ENCODE measurements at regions not wholly inside any gene's neighbourhood (a gene's known extent, or its start where the extent isn't known, plus 50 kb on each side); places are given as distances from the start of the nearest gene placed in this dataset.

DNA sequence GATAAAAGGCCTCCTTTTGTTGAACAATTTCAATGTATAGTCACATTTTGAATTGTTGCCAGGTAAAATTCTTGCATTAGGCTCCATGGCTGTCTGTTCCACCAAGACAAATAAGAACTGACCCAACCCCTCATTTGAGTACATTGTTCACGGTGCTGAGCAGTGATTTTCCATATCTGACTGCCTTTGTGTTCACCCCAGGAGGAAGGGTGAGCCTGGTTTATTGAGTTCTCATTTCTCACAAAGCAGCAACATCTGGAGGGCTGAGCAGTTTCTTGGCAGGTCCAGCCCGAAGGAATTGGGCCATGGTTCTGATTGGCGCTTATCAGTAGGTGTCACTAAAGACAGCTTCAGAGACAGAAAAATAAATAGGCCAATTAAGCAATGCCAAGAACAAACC is 149.1 kb downstream of the BMP4 start:
- no peak for DNase-seq (ENCODE audit: low read depth)

DNA sequence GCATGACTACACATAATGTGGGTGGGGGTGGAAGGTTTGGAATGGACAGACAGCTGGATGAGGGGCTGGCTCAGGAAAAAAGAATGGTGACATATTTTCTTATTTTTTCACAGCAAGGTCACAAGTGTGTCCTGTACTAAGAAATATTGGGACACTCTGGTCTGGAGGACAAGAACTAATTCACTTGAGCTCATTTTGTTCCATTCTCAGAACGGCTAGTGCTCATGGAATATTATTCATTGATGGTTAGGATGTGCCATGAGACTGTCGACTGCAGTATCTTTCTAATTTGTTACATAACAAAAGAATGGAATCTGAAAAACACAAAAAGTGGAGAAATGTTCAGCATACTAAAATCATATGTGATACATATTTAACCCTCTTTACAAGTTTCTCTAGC is 149.5 kb downstream of the BMP4 start:
- DNase-seq (ENCODE audit: low read depth) = no peak

DNA sequence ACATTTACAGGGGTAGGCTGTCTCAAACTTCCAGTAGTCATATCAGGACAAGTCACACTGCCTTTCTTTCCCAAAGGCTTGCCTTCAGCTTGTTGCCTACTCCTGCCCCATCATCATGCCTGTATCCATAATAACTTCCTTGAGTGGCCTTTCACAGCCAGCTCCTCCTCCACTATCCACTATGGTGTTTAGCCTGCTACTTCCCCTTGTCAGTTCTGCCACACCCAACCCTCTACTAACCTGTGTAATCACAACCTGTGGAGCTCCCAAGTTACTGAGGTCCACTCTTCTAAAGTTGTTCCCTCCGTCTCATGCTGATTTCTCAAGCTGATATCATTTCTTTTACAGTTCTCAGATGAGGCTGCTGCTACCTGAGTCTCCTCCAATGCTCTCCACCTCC is 159.9 kb downstream of the BMP4 start:
- no peak for DNase-seq (ENCODE audit: low read depth)

DNA sequence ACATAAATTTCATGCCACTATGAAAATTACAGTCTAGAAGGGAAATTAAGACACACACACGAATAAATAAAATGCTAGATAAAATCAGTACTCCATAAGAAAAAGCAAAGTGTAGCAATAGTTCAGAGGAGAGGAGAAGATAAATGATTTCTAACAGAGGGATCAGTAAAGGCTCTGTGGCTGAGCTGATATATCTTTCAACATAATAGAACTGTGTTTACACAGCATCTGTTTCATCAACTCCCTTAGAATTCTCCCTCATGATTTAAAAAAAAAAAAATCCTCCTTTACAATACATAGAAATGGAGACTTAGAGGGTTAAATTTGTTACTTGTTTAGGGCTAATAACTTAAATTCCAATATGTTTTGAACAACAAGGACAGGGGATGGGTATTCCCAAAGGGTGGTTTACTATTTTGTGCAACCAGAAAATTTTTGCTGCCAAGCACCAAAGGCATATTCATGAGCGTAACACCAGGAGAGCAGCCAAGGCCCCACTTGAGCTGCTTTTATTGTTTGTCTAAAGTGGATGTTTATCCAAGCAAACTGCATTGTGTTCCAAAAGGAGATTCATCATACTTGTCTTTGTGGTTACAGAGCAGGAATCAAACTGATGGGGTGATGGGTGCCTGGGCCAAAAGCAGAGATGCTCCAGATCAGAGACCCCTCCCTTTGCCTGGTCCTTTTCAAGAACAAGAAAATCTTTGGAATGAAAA is 162.7 kb downstream of the BMP4 start:
- DNase-seq (ENCODE audit: low read depth) = peak; percentile 74

DNA sequence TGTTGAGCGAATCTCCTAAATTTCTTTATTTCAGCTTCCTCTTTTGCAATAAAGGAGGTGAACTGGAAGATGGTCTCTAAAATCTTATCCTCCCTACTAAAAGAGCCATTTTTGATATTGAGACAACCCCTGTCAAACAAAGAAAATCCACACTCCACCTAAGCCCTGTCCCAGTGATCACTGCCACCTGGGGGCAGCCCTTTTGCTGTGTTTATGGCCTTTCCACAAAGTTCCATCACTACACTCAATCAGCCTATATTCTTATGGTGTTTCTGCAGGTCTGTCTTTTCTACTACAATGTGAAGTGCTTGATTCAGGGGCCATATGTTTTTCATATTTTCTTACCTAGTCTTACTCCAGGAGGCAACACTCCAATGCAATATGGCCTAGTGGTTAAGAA is 163.7 kb downstream of the BMP4 start:
- DNase-seq (ENCODE audit: low read depth) = no peak

DNA sequence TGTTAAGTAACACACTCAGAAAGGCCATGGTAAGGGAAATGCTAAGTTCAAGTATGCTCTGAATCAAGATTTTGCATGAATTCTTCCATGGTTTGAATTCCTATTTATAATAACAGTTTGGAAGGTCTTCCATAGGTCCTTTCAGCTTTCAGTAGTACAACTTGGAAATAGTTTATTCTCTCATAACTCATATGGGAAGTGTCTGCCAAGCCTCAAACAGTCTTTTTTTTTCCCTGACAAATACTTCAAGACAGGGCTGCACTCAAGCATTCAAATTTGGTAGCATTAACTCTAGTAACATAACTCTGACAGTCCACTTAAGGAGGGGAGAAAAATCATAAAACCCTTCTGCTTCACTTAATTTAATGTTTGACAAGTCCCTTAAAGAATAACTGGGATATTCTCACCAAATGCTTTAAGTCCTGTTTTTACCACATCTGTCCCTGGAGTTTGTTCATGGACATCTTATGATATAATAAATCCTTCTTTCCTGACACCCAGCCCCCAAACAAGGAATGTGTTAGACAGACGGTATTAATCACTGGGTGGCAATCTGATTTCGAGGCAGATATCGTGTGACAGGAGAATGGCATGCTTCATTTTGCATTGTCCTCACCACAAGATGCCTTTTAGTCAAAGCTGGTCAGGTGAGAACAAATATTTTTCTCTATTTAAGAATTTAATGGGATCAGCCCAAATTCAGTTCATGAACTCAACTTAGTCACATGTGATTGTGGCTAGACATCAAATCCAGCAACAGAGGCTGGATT is 165.7 kb downstream of the BMP4 start:
- DNase-seq (ENCODE audit: low read depth) = no peak

DNA sequence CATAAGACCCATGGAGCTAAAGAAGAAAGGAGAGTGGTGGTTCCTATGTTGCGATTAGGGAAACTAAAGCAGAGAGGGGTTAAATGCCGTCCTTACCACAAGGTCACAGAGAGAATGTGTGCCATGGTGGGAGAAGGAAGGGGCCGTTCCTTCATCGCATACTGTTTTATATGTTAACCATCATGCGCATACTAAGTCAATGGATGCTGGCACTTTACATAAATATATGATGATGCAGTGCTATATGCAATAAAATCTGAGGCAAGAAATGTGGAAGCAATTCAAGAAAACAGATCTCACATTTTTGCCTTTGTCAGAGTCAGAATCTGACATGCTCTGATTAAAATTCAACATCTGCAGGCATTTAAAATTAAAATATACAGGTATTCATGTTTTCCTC is 168.1 kb downstream of the BMP4 start:
- no peak for DNase-seq (ENCODE audit: low read depth)

DNA sequence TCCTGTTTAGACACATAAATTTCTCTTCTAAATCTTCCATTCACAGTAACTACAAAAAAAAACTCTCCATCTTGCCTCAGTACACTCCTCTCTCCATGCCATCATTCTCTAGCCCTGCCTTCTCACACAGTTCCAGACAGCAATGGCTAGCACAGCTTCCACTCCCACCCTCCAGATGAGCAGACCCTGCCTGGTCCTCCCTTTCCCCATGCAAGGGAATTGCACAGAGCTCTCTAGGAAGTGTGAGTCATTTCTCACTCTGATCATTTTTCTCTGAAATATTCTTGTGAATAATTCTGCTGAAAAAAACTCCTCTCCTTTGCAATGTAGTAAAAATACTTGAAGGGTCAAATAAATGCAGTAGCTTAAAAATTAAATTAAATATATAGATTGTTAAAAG is 170.6 kb downstream of the BMP4 start:
- DNase-seq (ENCODE audit: low read depth) = no peak

DNA sequence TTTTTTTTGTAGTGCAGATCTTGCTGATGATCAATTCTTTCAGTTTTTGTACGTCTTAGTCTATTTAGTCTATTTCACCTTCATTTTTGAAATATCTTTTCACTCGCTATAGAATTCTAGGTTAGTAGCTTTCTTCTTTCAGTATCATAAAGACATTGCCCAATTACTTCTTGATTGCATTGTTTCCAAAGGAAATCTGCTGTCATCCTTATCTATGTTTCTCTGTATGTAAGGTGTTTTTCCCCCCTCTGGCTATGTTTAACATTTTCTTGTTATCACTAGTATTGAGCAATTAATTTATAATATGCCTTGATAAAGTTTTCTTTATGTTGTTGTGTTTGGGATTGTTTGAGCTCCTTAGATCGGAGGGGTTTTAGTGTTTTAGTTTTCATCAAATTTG is 171.9 kb downstream of the BMP4 start:
- no peak for DNase-seq (ENCODE audit: low read depth)

DNA sequence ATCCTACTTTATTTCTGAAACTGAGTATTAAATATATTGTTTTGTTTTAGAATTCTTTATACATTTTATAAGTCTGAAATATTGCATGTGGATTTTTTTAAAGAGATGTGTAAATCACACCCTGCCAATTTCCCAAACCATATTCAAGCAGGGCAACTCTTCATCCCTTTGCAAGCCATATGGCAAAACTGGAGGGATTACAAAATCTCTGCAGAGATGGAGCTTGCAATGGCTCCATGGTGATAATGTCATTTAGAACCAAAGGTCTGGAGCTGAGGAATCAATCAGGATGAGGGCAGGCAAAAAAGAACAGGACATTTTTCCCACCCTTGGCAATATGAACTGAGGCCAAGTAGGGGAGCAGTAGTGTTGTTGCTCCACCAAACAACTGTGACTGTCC is 173.4 kb downstream of the BMP4 start:
- DNase-seq (ENCODE audit: low read depth) = no peak

DNA sequence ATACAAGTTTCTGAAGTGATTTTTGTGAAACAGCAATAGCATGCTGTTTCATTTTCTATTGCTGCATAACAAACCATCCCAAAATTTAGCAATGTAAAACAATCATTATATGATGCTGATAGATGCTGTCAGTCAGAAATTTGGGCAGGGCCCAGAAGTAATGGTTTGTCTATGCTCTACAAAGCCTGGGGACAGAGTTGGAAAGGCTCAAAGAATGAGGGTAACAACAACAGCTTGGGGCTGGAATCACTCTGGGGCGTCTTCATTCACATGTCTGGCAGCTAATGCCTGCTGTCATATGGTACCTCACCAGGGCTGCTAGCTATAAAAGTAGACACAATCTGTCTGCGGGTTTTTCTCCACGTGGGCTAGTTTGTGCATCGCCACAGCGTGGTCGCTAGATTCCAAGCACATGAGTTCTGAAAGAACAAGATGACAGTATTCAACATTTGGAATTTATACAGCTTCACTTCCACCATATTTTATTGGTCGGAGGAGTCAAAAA is 176.5 kb downstream of the BMP4 start:
- DNase-seq (ENCODE audit: low read depth) = no peak

DNA sequence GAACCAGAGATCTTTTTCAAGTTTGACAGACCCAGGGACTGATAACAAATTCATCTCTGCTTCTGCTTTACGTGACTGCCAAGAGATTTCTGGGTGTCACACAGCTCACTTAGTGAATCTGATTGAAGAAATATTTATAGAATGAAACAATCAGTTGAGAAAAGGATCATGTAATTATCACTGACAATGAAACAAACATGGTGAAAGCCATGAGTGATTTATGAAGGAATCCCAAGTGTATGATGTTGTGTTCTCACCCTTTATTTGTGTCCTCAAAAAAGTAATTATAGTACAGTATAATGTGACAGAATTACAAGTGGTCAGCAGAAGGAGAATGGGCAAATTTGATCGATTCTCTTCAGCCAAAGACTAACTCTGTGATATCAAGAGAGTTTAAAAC is 177.3 kb downstream of the BMP4 start:
- DNase-seq (ENCODE audit: low read depth) = no peak

DNA sequence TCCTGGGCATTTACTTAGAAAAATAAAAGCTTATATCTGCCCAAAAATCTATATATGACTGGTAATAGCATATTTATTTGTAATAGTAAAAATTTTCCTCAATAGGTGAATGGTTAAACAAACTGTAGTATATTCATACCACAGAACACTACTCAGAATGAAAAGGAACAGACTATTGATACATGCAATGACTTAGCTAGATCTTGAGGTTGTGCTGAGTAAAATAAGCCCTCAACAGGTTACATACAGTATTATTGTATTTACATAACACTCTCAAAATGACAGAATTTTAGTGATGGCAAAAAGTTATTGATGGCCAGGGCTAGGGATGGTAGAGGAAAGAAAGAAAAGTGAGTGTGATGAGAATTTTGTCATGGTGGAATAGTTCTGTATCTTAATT is 178.4 kb downstream of the BMP4 start:
- no peak for DNase-seq (ENCODE audit: low read depth)

DNA sequence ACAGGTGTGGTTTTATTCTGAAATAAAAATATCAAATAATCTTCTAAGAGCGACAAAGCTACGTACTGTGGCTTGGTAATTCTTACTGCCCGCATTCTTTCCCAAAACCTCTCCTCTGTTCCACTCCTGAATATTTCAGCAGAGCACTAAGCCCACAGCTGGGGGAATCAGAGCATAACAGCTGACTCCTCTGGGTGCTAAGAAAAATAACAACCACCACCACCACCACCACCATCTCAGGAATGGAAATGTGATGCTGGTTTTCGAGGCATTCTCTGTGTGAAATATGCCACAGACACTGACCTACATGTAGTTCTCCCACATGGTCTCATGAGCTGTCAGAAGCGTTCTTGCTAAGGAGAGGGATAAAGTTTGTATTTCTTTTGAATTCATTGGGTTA is 183.7 kb downstream of the BMP4 start:
- no peak for DNase-seq (ENCODE audit: low read depth)

DNA sequence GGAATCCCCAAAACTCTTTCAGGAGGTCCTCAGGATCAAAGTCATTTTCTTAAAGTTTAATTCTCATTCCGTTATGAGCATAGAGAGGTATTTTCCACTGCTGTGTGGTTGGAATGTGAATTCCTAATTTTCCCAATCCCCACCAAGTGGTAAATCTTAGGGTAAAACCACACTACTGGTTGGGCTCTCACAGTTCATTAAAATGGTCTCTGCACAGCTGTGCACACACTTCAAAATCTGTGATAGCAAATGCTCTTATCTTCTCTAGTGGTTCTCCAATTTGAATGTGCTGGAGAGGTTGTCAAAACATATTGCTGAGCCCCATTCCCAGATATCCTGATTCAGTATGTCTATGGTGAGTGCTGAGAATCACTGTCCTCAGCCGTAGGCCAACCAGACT is 189.1 kb downstream of the BMP4 start:
- DNase-seq (ENCODE audit: low read depth) = no peak

DNA sequence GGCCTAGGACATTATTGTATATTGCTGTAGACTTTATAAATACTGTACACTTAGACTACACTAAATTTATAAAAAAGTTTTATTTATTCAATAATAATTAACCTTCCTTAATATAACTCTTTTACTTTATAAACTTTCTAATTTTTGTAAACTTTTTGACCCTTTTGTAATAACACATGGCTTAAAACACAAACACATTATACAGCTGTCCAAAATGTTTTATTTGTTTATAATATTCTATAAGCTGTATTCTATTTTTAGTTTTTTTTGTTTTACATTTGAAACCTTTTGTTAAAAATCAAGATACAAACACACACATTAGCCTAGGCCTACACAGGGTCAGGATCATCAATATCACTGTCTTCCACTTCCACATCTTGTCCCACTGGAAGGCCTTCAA is 190.0 kb downstream of the BMP4 start:
- no peak for DNase-seq (ENCODE audit: low read depth)

DNA sequence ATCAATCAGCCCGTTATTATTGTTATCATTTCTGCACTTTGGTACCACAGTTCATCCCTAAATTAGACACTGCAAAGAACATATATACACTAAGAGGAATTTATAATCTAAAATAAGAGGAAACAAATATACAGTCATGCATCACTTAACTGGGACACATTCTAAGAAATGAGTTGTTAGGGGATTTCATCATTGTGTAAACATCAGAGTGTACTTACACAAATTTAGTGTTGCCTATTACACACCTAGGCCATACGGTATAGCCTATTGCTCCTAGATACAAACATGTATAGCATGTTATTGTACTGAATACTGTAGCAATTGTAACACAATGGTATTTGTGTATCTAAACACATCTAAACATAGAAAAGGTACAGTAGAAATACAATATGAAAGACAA is 190.5 kb downstream of the BMP4 start:
- DNase-seq (ENCODE audit: low read depth) = no peak

DNA sequence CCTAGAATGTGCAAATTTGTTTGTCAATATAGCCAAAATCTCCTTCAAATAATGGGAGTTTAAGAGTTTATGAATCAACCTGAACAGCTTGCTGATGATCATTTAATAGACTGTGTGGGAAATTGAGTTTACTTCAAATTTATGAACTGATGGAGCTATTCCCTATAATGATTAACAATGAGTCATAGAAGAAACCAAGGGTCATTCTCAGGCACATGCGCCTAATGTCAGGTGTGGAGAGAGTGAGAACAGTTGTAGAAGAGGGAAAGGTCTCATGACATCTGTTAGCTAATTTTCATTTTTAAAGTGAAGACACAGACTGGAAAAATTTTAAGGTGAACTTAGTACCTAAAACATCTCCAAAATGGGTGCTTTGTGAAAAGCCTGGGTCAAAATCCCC is 191.8 kb downstream of the BMP4 start:
- DNase-seq (ENCODE audit: low read depth) = no peak

DNA sequence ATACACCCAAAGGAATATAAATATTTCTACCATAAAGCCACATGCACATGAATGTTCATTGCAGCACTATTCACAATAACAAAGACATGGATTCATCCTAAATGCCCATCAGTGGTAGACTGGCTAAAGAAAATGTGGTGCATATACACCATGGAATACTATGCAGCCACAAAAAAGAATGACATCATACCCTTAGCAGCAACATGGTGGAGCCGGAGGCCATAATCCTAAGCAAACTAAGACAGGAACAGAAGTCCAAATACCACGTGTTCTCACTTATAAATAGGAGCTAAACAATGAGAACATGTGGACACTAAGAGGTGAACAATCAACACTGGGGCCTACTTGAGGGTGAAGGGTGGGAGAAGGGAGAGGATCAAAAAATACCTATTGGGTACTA is 198.5 kb downstream of the BMP4 start:
- no peak for DNase-seq (ENCODE audit: low read depth)

DNA sequence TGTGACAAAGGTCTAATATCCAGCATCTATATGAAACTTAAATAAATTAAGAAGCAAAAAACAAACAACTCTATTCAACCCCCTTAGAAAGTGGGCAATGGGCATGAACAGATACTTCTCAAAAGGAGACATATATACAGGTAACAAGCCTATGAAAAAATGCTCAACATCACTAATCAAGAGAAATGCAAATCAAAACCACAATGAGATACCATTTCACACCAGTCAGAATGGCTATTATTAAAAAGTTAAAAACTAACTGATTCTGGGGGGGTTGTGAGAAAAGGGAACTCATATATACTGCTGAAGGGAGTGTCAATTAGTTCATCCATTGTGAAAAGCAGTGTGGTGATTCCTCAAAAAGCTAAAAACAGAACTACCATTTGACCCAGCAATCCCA is 198.9 kb downstream of the BMP4 start:
- no peak for DNase-seq (ENCODE audit: low read depth)

DNA sequence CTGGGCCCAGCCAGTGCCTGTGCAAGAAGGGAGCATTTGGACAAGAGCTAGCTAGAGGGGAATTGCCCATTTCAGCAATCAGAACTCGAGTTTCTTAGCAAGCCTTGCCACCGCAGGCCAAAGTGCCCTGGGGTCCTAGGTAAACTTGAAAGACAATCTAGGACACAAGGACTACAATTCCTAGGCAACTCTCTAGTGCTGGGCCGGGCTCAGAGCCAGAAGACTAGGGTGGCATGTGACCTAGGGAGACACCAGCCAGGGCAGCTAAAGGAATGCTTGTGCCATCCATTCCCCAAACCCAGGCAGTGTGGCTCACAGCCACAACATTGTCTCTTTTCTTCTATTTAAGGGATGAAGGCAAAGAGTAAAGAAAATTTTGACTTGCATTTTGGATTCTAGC is 205.0 kb downstream of the BMP4 start:
- DNase-seq (ENCODE audit: low read depth) = no peak

DNA sequence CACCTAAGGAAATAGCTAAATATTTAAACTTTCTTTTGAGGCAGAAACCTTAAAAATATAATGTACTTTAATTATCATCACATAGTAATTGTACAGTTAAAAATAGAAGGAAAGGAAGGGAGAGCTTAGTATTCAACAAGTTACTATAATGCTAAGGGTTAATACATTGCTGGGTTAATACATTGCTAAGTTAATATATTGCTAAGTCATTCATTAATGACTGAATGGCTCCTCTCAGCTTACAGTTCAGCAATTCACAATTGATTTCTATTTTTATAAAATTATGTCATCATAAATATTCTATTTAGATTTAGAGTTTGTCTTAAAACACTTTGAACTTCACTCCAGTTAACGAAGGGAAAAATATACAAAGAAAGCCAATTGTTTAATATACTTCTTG is 207.9 kb downstream of the BMP4 start:
- no peak for DNase-seq (ENCODE audit: low read depth)

DNA sequence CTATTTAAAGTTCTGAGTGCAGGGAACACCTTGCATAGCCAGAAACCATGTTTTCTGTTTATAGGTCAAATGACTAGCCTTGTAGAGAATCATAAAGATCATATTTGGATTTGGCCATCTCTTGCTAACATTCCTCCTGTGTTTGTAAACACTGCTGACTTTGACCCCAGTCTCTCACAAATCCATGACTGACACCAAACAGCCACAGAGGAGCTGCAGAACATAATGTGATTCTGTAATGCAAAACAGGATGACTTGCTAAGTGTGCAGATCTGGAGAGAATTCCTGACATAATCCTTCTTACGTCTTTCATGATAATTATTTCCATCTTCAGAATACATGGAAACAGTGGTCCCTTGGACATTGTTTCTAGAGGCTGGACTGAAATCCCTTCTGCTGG is 211.8 kb downstream of the BMP4 start:
- peak; percentile 52 for DNase-seq (ENCODE audit: low read depth)

DNA sequence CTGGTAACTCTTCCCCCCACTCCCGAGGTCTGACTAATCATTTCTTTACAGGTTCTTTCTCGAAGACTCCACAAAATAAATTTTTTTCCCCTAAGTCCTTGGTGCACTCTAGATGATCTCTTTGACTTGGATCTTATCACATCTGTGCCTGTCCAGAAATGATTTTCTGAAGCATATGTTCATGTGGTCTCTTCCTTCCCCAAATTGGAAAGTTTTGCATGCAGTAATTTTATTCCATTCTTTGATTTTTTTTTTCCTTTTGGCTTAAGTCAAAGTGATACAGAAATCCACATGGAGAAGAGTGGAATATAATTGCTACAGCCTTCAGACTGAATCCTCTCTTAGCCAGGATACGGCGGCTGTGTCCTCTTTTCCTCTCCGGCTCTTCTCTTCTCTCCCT is 213.3 kb downstream of the BMP4 start:
- no peak for DNase-seq (ENCODE audit: low read depth)

All from fibroblast of gingiva (primary cell).